ENCODE measurements at regions not wholly inside any gene's neighbourhood (a gene's known extent, or its start where the extent isn't known, plus 50 kb on each side); places are given as distances from the start of the nearest gene placed in this dataset.

GRCh38 chr5:2196416-2196815 is 313.7 kb upstream of the IRX4 start:
- TF ChIP-seq, protein P1, sequence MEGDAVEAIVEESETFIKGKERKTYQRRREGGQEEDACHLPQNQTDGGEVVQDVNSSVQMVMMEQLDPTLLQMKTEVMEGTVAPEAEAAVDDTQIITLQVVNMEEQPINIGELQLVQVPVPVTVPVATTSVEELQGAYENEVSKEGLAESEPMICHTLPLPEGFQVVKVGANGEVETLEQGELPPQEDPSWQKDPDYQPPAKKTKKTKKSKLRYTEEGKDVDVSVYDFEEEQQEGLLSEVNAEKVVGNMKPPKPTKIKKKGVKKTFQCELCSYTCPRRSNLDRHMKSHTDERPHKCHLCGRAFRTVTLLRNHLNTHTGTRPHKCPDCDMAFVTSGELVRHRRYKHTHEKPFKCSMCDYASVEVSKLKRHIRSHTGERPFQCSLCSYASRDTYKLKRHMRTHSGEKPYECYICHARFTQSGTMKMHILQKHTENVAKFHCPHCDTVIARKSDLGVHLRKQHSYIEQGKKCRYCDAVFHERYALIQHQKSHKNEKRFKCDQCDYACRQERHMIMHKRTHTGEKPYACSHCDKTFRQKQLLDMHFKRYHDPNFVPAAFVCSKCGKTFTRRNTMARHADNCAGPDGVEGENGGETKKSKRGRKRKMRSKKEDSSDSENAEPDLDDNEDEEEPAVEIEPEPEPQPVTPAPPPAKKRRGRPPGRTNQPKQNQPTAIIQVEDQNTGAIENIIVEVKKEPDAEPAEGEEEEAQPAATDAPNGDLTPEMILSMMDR (IDR thresholded peaks at IDR 0.05; ENCODE audit: low read depth, low read length, poor library complexity, severe bottlenecking) = no peak
- no peak for TF ChIP-seq EZH2phosphoT487 (IDR thresholded peaks at IDR 0.05; ENCODE audit: borderline replicate concordance, low read length)

Data from DOHH2 (cell line).